ENCODE measurements at regions not wholly inside any gene's neighbourhood (a gene's known extent, or its start where the extent isn't known, plus 50 kb on each side); places are given as distances from the start of the nearest gene placed in this dataset.

DNA sequence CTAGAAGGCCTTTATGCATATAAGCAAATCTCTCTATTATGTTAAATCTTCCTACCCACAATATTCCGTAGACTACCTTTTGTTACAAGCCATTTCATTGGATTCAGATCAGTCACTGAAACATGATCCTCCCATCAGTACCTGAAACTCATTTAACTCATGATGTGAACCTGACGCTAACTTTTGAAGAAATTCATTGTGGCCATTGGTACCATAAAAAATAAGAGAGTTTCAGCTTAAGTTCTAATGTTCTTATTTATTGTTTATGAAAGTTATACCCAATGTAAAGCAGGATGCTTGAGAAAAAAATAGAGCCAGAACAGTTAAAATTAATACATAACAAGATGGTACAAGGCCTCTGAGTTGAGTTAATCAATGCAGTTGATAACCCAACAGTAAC lies 439.6 kb downstream of the KCNJ2 start:
- no peak for ATAC-seq (replicated peaks; ENCODE audit: extremely low read depth, poor library complexity, severe bottlenecking)
- H3K4me1 Mint-ChIP-seq = no peaks in the 10 kb centered on the region
- no peak for DNase-seq (ENCODE audit: low spot score in 2 of 2)
- H3K36me3 Mint-ChIP-seq (ENCODE audit: insufficient read depth) = no peaks in the 10 kb centered on the region
- peaks cover 5% of the 10 kb centered on the region for H3K9me3 Mint-ChIP-seq
- no peak overlapping the region for H3K4me3 Mint-ChIP-seq
- H3K27ac Mint-ChIP-seq (ENCODE audit: low read depth) = no peak overlapping the region
- no peaks in the 10 kb centered on the region for H3K27me3 Mint-ChIP-seq

GRCh38 chr17:70609566-70609965 lies 440.2 kb downstream of the KCNJ2 start:
- H3K36me3 Mint-ChIP-seq (ENCODE audit: insufficient read depth) = no peaks in the 10 kb centered on the region
- no peak overlapping the region for H3K27ac Mint-ChIP-seq (ENCODE audit: low read depth)
- no peak for DNase-seq (ENCODE audit: low spot score in 2 of 2)
- ATAC-seq (replicated peaks; ENCODE audit: extremely low read depth, poor library complexity, severe bottlenecking) = no peak
- H3K27me3 Mint-ChIP-seq = no peaks in the 10 kb centered on the region
- H3K4me3 Mint-ChIP-seq = no peak overlapping the region
- no peaks in the 10 kb centered on the region for H3K4me1 Mint-ChIP-seq
- H3K9me3 Mint-ChIP-seq = peaks cover 5% of the 10 kb centered on the region

- Mint-ChIP-seq H3K4me3 (no peak overlapping the region), H3K27ac (ENCODE audit: low read depth) (no peak overlapping the region), H3K27me3 (no peaks in the 10 kb centered on the region), H3K9me3 (peaks cover 5% of the 10 kb centered on the region), H3K36me3 (ENCODE audit: insufficient read depth) (no peaks in the 10 kb centered on the region), H3K4me1 (no peaks in the 10 kb centered on the region)
- DNase-seq (ENCODE audit: low spot score in 2 of 2) = no peak
- no peak for ATAC-seq (replicated peaks; ENCODE audit: extremely low read depth, poor library complexity, severe bottlenecking)
Observed at GRCh38 chr17:70610161-70610560, 440.8 kb downstream of the KCNJ2 start.

DNA sequence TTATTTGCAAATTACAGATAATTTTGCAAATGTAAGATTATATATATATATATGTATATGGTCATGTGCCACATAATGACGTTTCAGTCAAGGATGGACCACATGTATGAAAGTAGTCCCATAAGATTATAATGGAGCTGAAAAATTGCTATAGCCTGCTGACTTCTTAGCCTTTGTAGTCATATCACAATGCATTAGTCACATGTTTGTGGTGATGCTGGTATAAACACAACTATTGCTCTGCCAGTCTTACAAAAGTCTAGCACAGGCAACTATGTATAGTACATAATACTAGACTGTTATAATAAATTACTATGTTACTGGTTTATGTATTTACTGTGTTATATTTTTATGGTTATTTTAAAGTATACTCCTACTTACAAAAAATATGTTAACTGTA lies 444.3 kb downstream of the KCNJ2 start:
- no peak overlapping the region for H3K4me3 Mint-ChIP-seq
- no peaks in the 10 kb centered on the region for H3K36me3 Mint-ChIP-seq (ENCODE audit: insufficient read depth)
- no peak overlapping the region for H3K27ac Mint-ChIP-seq (ENCODE audit: low read depth)
- no peaks in the 10 kb centered on the region for H3K4me1 Mint-ChIP-seq
- no peaks in the 10 kb centered on the region for H3K27me3 Mint-ChIP-seq
- DNase-seq (ENCODE audit: low spot score in 2 of 2) (no peak), ATAC-seq (replicated peaks; ENCODE audit: extremely low read depth, poor library complexity, severe bottlenecking) (no peak)
- H3K9me3 Mint-ChIP-seq = peaks cover 22% of the 10 kb centered on the region

GRCh38 chr17:70615831-70616230 lies 446.5 kb downstream of the KCNJ2 start:
- Mint-ChIP-seq H3K4me1 (no peaks in the 10 kb centered on the region), H3K36me3 (ENCODE audit: insufficient read depth) (no peaks in the 10 kb centered on the region), H3K27me3 (no peaks in the 10 kb centered on the region), H3K4me3 (no peak overlapping the region), H3K9me3 (peaks cover 25% of the 10 kb centered on the region), H3K27ac (ENCODE audit: low read depth) (no peak overlapping the region)
- ATAC-seq (replicated peaks; ENCODE audit: extremely low read depth, poor library complexity, severe bottlenecking) = no peak
- no peak for DNase-seq (ENCODE audit: low spot score in 2 of 2)

GRCh38 chr17:70618641-70619040 lies 449.3 kb downstream of the KCNJ2 start:
- H3K9me3 Mint-ChIP-seq = peaks cover 20% of the 10 kb centered on the region
- H3K4me1 Mint-ChIP-seq = no peaks in the 10 kb centered on the region
- H3K36me3 Mint-ChIP-seq (ENCODE audit: insufficient read depth) = no peaks in the 10 kb centered on the region

DNA sequence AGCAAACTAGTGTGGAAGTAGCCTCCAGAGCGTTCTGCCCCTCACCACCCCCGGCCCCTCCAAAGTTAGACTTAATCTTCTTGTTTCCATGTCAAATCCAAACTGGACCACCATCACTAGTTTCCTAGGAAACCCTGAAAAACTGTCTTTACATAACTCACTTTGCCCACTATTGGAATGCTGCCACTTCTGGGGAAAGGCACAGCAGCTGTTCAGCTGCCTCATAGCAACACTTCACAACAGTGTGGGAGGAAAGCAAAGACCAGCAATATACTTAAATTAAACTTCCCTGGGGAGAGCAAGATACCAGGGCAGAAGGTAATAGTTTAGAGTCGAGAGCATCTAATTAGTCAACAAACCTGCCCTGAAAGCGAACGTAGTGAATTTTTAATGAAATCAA lies 452.2 kb downstream of the KCNJ2 start:
- Mint-ChIP-seq H3K36me3 (ENCODE audit: insufficient read depth) (no peaks in the 10 kb centered on the region), H3K27me3 (no peaks in the 10 kb centered on the region), H3K27ac (ENCODE audit: low read depth) (no peak overlapping the region), H3K4me1 (no peaks in the 10 kb centered on the region), H3K4me3 (no peak overlapping the region), H3K9me3 (peaks cover 22% of the 10 kb centered on the region)
- DNase-seq (ENCODE audit: low spot score in 2 of 2) (no peak), ATAC-seq (replicated peaks; ENCODE audit: extremely low read depth, poor library complexity, severe bottlenecking) (no peak)

More at GRCh38 chr17:70618641-70619040, 449.3 kb downstream of the KCNJ2 start:
- ATAC-seq (replicated peaks; ENCODE audit: extremely low read depth, poor library complexity, severe bottlenecking) (no peak), DNase-seq (ENCODE audit: low spot score in 2 of 2) (no peak)
- Mint-ChIP-seq H3K27me3 (no peaks in the 10 kb centered on the region), H3K27ac (ENCODE audit: low read depth) (no peak overlapping the region), H3K4me3 (no peak overlapping the region)

DNA sequence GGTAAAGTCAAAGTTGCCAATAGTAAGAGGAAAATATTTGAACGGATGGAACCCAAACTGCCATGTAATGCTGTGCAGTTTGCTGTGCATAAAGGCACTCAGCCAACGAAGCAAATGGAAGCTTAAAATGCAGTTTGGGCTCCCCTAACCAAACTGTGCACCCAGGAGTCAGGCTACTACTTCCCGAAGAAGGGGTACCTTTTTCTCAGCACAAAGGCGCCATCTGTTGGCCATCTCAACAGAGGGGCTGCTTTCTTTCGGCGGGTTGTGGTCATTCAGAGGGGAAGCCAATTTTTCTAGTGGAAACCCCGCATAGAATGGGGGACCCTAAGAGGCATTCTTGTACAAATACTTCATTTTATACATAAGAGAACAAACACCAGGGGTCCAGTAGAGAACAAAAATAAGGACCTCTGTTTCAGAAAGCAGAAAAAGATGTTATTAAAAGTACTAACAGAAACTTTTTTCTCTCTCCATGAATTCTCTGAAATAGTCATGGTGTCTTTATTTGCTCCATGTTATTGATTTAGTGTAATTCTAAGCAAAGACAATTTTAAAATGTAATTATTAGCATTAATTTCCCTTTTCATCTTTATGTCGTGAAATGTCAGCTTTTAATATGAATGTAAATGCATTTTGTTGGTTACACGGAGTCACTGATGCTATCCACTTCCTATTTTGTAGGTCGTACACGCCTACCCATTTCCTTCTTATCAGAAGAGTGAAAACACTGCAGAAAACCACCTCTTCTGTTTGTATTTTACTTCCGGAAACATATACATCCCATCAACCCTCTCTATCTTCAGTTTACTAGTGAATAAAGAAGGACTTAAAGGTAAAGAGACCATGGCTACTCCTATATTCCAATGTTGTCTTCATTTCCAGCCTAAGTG lies 453.3 kb downstream of the KCNJ2 start:
- H3K36me3 Mint-ChIP-seq (ENCODE audit: insufficient read depth) = no peaks in the 10 kb centered on the region
- no peaks in the 10 kb centered on the region for H3K4me1 Mint-ChIP-seq
- H3K27me3 Mint-ChIP-seq = no peaks in the 10 kb centered on the region
- peaks cover 13% of the 10 kb centered on the region for H3K9me3 Mint-ChIP-seq
- DNase-seq (ENCODE audit: low spot score in 2 of 2) = no peak
- no peak for ATAC-seq (replicated peaks; ENCODE audit: extremely low read depth, poor library complexity, severe bottlenecking)
- no peak overlapping the region for H3K4me3 Mint-ChIP-seq
- H3K27ac Mint-ChIP-seq (ENCODE audit: low read depth) = no peak overlapping the region

DNA sequence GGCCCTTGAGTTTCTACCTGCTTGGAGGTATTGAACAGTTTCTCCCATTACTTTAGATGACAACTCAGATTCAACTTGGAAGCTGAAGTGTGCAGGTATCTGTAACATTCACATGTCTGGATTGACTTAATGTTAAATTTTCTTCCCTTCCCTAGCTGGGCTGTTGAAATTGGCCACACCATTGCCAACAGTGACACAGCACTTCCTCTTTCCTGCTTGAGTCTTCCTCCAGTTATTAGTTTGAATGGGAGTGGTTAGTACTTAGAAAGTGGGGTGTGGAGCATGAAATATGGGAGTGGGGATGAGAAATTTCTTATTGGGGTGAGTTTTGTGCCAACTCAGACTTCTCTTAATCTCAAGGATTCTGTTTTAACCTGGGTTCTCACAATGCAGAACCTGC lies 454.9 kb downstream of the KCNJ2 start:
- H3K4me1 Mint-ChIP-seq = no peaks in the 10 kb centered on the region
- H3K4me3 Mint-ChIP-seq = no peak overlapping the region
- H3K9me3 Mint-ChIP-seq = peaks cover 6% of the 10 kb centered on the region
- ATAC-seq (replicated peaks; ENCODE audit: extremely low read depth, poor library complexity, severe bottlenecking) (no peak), DNase-seq (ENCODE audit: low spot score in 2 of 2) (no peak)
- H3K27me3 Mint-ChIP-seq = no peaks in the 10 kb centered on the region
- no peaks in the 10 kb centered on the region for H3K36me3 Mint-ChIP-seq (ENCODE audit: insufficient read depth)
- H3K27ac Mint-ChIP-seq (ENCODE audit: low read depth) = no peak overlapping the region

GRCh38 chr17:70629902-70630301 lies 460.6 kb downstream of the KCNJ2 start:
- no peak overlapping the region for H3K4me3 Mint-ChIP-seq
- H3K27ac Mint-ChIP-seq (ENCODE audit: low read depth) = no peak overlapping the region
- peaks cover 2% of the 10 kb centered on the region for H3K36me3 Mint-ChIP-seq (ENCODE audit: insufficient read depth)
- H3K4me1 Mint-ChIP-seq = no peaks in the 10 kb centered on the region
- H3K27me3 Mint-ChIP-seq = no peaks in the 10 kb centered on the region
- ATAC-seq (replicated peaks; ENCODE audit: extremely low read depth, poor library complexity, severe bottlenecking) (no peak), DNase-seq (ENCODE audit: low spot score in 2 of 2) (no peak)
- peaks cover 14% of the 10 kb centered on the region for H3K9me3 Mint-ChIP-seq

GRCh38 chr17:70636517-70637133 lies 467.3 kb downstream of the KCNJ2 start:
- no peak overlapping the region for H3K27ac Mint-ChIP-seq (ENCODE audit: low read depth)
- no peak for DNase-seq (ENCODE audit: low spot score in 2 of 2)
- peaks cover 2% of the 10 kb centered on the region for H3K36me3 Mint-ChIP-seq (ENCODE audit: insufficient read depth)
- no peaks in the 10 kb centered on the region for H3K27me3 Mint-ChIP-seq
- no peak overlapping the region for H3K4me3 Mint-ChIP-seq
- ATAC-seq (replicated peaks; ENCODE audit: extremely low read depth, poor library complexity, severe bottlenecking) = no peak
- H3K4me1 Mint-ChIP-seq = no peaks in the 10 kb centered on the region
- no peaks in the 10 kb centered on the region for H3K9me3 Mint-ChIP-seq

- H3K36me3 Mint-ChIP-seq (ENCODE audit: insufficient read depth) = no peaks in the 10 kb centered on the region
- H3K9me3 Mint-ChIP-seq = no peaks in the 10 kb centered on the region
- H3K4me3 Mint-ChIP-seq = no peak overlapping the region
- no peaks in the 10 kb centered on the region for H3K27me3 Mint-ChIP-seq
- no peaks in the 10 kb centered on the region for H3K4me1 Mint-ChIP-seq
- no peak overlapping the region for H3K27ac Mint-ChIP-seq (ENCODE audit: low read depth)
- DNase-seq (ENCODE audit: low spot score in 2 of 2) (no peak), ATAC-seq (replicated peaks; ENCODE audit: extremely low read depth, poor library complexity, severe bottlenecking) (no peak)
Observed at GRCh38 chr17:70642059-70642458, 472.7 kb downstream of the KCNJ2 start.

- no peaks in the 10 kb centered on the region for H3K9me3 Mint-ChIP-seq
- H3K4me1 Mint-ChIP-seq = no peaks in the 10 kb centered on the region
- no peak overlapping the region for H3K27ac Mint-ChIP-seq (ENCODE audit: low read depth)
- H3K27me3 Mint-ChIP-seq = no peaks in the 10 kb centered on the region
- ATAC-seq (replicated peaks; ENCODE audit: extremely low read depth, poor library complexity, severe bottlenecking) = no peak
- H3K36me3 Mint-ChIP-seq (ENCODE audit: insufficient read depth) = no peaks in the 10 kb centered on the region
- H3K4me3 Mint-ChIP-seq = no peak overlapping the region
- no peak for DNase-seq (ENCODE audit: low spot score in 2 of 2)
Observed at GRCh38 chr17:70644096-70644495, 474.8 kb downstream of the KCNJ2 start.
